CD14-positive monocyte (primary cell): ENCODE measurements at regions not wholly inside any gene's neighbourhood (a gene's known extent, or its start where the extent isn't known, plus 50 kb on each side); places are given as distances from the start of the nearest gene placed in this dataset.

Experiments used
- DNase-seq, 3 donors: peaks; one replicate each; pipeline ENCODE4 v3.0.0-alpha.2; 2011 to 2022
- H2AFZ ChIP-seq: 2 replicates; pipeline ENCODE4 v1.6.0; 2012; ENCODE audit warnings: mild to moderate bottlenecking, low read depth, low read length, inconsistent platforms; ENCODE audit not compliant: insufficient read depth, poor library complexity, severe bottlenecking
- H3K27ac ChIP-seq, 2 donors: 1 replicate in 1 of 2; 2 replicates in 1 of 2; pipeline ENCODE4 v1.5.1; 2012 to 2013; ENCODE audit warnings: low read length in 2 of 2, control low read depth in 1 of 2, inconsistent platforms in 1 of 2, low read depth in 1 of 2, mild to moderate bottlenecking in 1 of 2
- H3K27me3 ChIP-seq, 2 donors: one replicate each; pipeline versions ENCODE4 v1.6.0 to v1.6.1; 2011 to 2013; ENCODE audit warnings: low read length in 2 of 2; ENCODE audit not compliant: control insufficient read depth in 2 of 2, insufficient read depth in 2 of 2
- H3K36me3 ChIP-seq, 2 donors: replicated peaks in 1 of 2; 1 replicate in 1 of 2; 2 replicates in 1 of 2; pipeline versions ENCODE4 v1.5.1 to v1.6.1; 2012 to 2013; ENCODE audit warnings: low read length in 2 of 2, control low read depth in 1 of 2, inconsistent platforms in 1 of 2, mild to moderate bottlenecking in 1 of 2; ENCODE audit not compliant: insufficient read depth in 2 of 2, control insufficient read depth in 1 of 2
- H3K4me1 ChIP-seq, 2 donors: 1 replicate in 1 of 2; 2 replicates in 1 of 2; pipeline versions ENCODE4 v1.5.1 to v1.6.1; 2012 to 2013; ENCODE audit warnings: low read length in 2 of 2, control low read depth in 1 of 2, inconsistent platforms in 1 of 2, mild to moderate bottlenecking in 1 of 2, moderate library complexity in 1 of 2; ENCODE audit not compliant: insufficient read depth in 2 of 2, control insufficient read depth in 1 of 2
- H3K4me2 ChIP-seq: replicated peaks from 2 replicates; pipeline ENCODE3; 2012; ENCODE audit warnings: low read length, moderate library complexity, mild to moderate bottlenecking; ENCODE audit not compliant: poor library complexity, severe bottlenecking; ENCODE audit errors: extremely low read depth
- H3K4me3 ChIP-seq, 3 experiments: fragments of 200-600 bp in 1 of 3; sonication (generic) in 1 of 3; replicated peaks in 1 of 3; 1 replicate in 2 of 3; 2 replicates in 1 of 3; pipeline ENCODE4 v1.5.1; 2011 to 2013; ENCODE audit warnings: low read length in 3 of 3, mild to moderate bottlenecking in 3 of 3, control low read depth in 2 of 3, low read depth in 2 of 3, inconsistent platforms in 1 of 3, moderate library complexity in 1 of 3
- H3K79me2 ChIP-seq: 2 replicates; pipeline ENCODE4 v1.6.0; 2012; ENCODE audit warnings: mild to moderate bottlenecking, control low read depth, inconsistent platforms, low read length, moderate library complexity; ENCODE audit not compliant: insufficient read depth
- H3K9ac ChIP-seq: 2 replicates; pipeline ENCODE4 v1.6.0; 2017; ENCODE audit warnings: low read length, mild to moderate bottlenecking; ENCODE audit not compliant: insufficient read depth, poor library complexity, severe bottlenecking
- H3K9me3 ChIP-seq, 2 donors: replicated peaks in 1 of 2; 1 replicate in 1 of 2; 2 replicates in 1 of 2; pipeline versions ENCODE4 v1.5.1 to v1.6.1; 2012 to 2013; ENCODE audit warnings: low read length in 2 of 2, control low read depth in 1 of 2; ENCODE audit not compliant: control insufficient read depth in 1 of 2, insufficient read depth in 1 of 2
- H4K20me1 ChIP-seq: 2 replicates; pipeline ENCODE4 v1.6.0; 2012; ENCODE audit warnings: mild to moderate bottlenecking, low read length, control low read depth, moderate library complexity; ENCODE audit not compliant: insufficient read depth
- H3K27ac Mint-ChIP-seq, 7 donors: one replicate each; pipeline ENCODE4 v1.8.0; 2020; ENCODE audit warnings: mild to moderate bottlenecking in 7 of 7, mixed read lengths in 7 of 7, moderate library complexity in 6 of 7, inconsistent platforms in 2 of 7
- H3K27me3 Mint-ChIP-seq, 3 donors: one replicate each; pipeline ENCODE4 v1.8.0; 2021 to 2022; ENCODE audit warnings: low read depth in 3 of 3, mild to moderate bottlenecking in 3 of 3, mixed read lengths in 3 of 3, moderate library complexity in 3 of 3, inconsistent platforms in 1 of 3
- H3K36me3 Mint-ChIP-seq, 2 donors: one replicate each; pipeline ENCODE4 v1.8.0; 2020; ENCODE audit warnings: mixed read lengths in 2 of 2, inconsistent platforms in 1 of 2, mild to moderate bottlenecking in 1 of 2
- H3K4me1 Mint-ChIP-seq: one replicate; pipeline ENCODE4 v1.8.0; 2020; ENCODE audit warnings: mild to moderate bottlenecking, mixed read lengths
- H3K4me3 Mint-ChIP-seq, 2 donors: one replicate each; pipeline ENCODE4 v1.8.0; 2020; ENCODE audit warnings: mild to moderate bottlenecking in 2 of 2, mixed read lengths in 2 of 2, moderate library complexity in 1 of 2
- H3K9me3 Mint-ChIP-seq, 7 donors: one replicate each; pipeline ENCODE4 v1.8.0; 2020 to 2022; ENCODE audit warnings: mixed read lengths in 7 of 7, mild to moderate bottlenecking in 6 of 7, moderate library complexity in 6 of 7, inconsistent platforms in 2 of 7
- WGBS: methylation state at CpG from one replicate; pipeline ENCODE4 v1.1.5; 2013; ENCODE audit warnings: missing lambda C conversion rate; ENCODE audit not compliant: insufficient coverage; 5-methylcytosine and 5-hydroxymethylcytosine counted together
- intact Hi-C, 2 donors: fragments of 100-400 bp; cut with micrococcal nuclease; formaldehyde crosslinking; loops; one replicate each; pipeline versions ENCODE4 v1.15.0 to v1.15.1; 2023
- TF ChIP-seq, protein P1 (sequence below): fragments of 200-600 bp; IDR thresholded peaks from one replicate; pipeline ENCODE4 v1.8.0; 2022; ENCODE audit warnings: antibody characterized with exemption, mild to moderate bottlenecking

DNA sequence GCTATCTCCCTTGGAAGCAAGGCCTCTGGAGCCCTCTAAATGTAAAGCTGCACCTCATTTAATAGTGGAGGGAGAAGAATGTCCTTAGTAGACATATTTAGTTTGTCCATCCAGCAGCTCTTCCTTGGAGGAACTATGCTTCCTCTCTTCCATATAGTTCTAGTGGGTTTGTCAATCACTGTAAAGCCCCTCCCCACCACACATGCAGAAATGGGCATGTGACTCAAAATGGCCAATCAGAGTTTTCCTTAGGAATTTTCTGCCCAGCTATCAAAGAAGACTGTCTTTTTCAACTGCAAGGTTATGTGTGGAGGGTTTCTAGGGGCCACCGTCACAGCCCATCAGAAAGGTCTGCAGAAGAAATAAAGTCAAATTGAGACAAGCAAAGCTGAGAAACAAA is 175.5 kb downstream of the MIS18A start:
- no peaks in the 10 kb centered on the region for H3K36me3 ChIP-seq
- H4K20me1 ChIP-seq = no peaks in the 10 kb centered on the region
- no peaks in the 10 kb centered on the region for H3K27me3 ChIP-seq
- no peak overlapping the region for H3K4me2 ChIP-seq
- Mint-ChIP-seq H3K4me3 (no peak overlapping the region), H3K27ac (no peak overlapping the region), H3K27me3 (peaks cover 0 to 4% (median 0%) of the 10 kb centered on the region in 3 donors), H3K36me3 (no peaks in the 10 kb centered on the region), H3K4me1 (no peaks in the 10 kb centered on the region), H3K9me3 (peaks cover 0 to 14% (median 4%) of the 10 kb centered on the region in 7 donors)
- no peak overlapping the region for H3K4me3 ChIP-seq
- H3K79me2 ChIP-seq = no peaks in the 10 kb centered on the region
- no peak for DNase-seq
- no peak overlapping the region for H3K27ac ChIP-seq
- no peak overlapping the region for H3K9ac ChIP-seq
- no peak overlapping the region for H2AFZ ChIP-seq
- H3K4me1 ChIP-seq = no peaks in the 10 kb centered on the region
- no CpG with 5 or more reads among the region's 1 CpG for whole genome bisulfite sequencing
- no peaks in the 10 kb centered on the region for H3K9me3 ChIP-seq
- TF ChIP-seq, protein P1, sequence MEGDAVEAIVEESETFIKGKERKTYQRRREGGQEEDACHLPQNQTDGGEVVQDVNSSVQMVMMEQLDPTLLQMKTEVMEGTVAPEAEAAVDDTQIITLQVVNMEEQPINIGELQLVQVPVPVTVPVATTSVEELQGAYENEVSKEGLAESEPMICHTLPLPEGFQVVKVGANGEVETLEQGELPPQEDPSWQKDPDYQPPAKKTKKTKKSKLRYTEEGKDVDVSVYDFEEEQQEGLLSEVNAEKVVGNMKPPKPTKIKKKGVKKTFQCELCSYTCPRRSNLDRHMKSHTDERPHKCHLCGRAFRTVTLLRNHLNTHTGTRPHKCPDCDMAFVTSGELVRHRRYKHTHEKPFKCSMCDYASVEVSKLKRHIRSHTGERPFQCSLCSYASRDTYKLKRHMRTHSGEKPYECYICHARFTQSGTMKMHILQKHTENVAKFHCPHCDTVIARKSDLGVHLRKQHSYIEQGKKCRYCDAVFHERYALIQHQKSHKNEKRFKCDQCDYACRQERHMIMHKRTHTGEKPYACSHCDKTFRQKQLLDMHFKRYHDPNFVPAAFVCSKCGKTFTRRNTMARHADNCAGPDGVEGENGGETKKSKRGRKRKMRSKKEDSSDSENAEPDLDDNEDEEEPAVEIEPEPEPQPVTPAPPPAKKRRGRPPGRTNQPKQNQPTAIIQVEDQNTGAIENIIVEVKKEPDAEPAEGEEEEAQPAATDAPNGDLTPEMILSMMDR = no peak
- intact Hi-C loops = no loop called here

DNA sequence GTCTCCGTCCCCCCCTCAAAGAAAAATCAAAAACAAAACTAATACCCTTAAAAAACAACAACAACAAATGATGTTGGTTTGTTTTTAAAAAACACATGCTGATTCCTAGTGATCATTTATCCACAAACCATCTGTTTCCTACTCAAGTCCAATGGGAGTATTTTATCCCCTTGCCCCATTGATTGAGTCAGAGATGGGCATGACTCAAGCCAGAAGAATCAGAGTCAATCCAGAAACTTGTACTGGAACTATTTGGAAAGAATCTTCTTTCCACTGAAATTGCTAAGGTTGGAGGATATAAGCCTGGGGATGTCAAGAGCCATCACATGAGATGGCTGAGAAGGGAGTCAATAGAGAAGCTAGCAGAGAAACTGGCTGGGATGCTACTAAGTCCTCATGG is 176.4 kb downstream of the MIS18A start:
- Histone ChIP-seq H3K27me3 (no peaks in the 10 kb centered on the region), H3K79me2 (no peaks in the 10 kb centered on the region), H3K9me3 (no peaks in the 10 kb centered on the region), H3K4me2 (no peak overlapping the region), H3K9ac (no peak overlapping the region), H4K20me1 (no peaks in the 10 kb centered on the region), H3K36me3 (no peaks in the 10 kb centered on the region), H3K4me3 (no peak overlapping the region), H3K27ac (no peak overlapping the region), H3K4me1 (no peaks in the 10 kb centered on the region), H2AFZ (no peak overlapping the region)
- Mint-ChIP-seq H3K36me3 (no peaks in the 10 kb centered on the region), H3K4me3 (no peak overlapping the region), H3K27me3 (peaks cover 0 to 4% (median 0%) of the 10 kb centered on the region in 3 donors), H3K9me3 (peaks cover 0 to 11% (median 4%) of the 10 kb centered on the region in 7 donors), H3K4me1 (no peaks in the 10 kb centered on the region), H3K27ac (no peak overlapping the region)
- DNase-seq = no peak
- intact Hi-C loops = no loop called here
- WGBS = no CpG with 5 or more reads among the region's 1 CpG
- TF ChIP-seq, protein P1 = no peak
